PC-9 (cell line): ENCODE measurements at regions not wholly inside any gene's neighbourhood (a gene's known extent, or its start where the extent isn't known, plus 50 kb on each side); places are given as distances from the start of the nearest gene placed in this dataset.

ENCODE experiments used
- BruUV-seq: library from RNA; stranded (reverse); fragments of 400-500 nt; replicated peaks from 2 replicates; lab custom pipeline; 2021; lab: Mats Ljungman, UMichigan
- CTCF ChIA-PET: fragments of 300-600 bp; sonication (Branson Sonifier 250); formaldehyde crosslinking; loops from one replicate; lab custom pipeline; 2022; ENCODE audit warnings: antibody characterized with exemption; lab: Charles Lee
- POLR2A ChIA-PET: fragments of 300-600 bp; sonication (Branson Sonifier 250); formaldehyde crosslinking; loops from one replicate; lab custom pipeline; 2022; ENCODE audit warnings: antibody characterized with exemption; ENCODE audit not compliant: unreplicated experiment; lab: Charles Lee
- DNase-seq, 2 experiments: peaks; one replicate each; pipeline versions ENCODE4 v3.0.0 to v3.0.0-alpha.2; 2015 to 2022; ENCODE audit warnings: mixed read lengths in 1 of 2
- H2AFZ ChIP-seq: fragments of 200-600 bp; sonication (generic); 2 replicates; pipeline ENCODE4 v1.8.1; 2017; ENCODE audit warnings: antibody characterized with exemption
- H3F3A ChIP-seq: fragments of 200-600 bp; sonication (generic); 2 replicates; pipeline ENCODE4 v1.8.1; 2017; ENCODE audit warnings: antibody characterized with exemption, mild to moderate bottlenecking, low read depth; ENCODE audit not compliant: insufficient read depth
- H3K27ac ChIP-seq: fragments of 200-600 bp; sonication (generic); 2 replicates; pipeline ENCODE4 v1.6.1; 2016; ENCODE audit warnings: mixed run types
- H3K27me3 ChIP-seq: fragments of 200-600 bp; sonication (generic); 2 replicates; pipeline ENCODE4 v1.6.1; 2016; ENCODE audit warnings: low read depth, mixed run types; ENCODE audit not compliant: insufficient read depth
- H3K36me3 ChIP-seq: fragments of 200-600 bp; sonication (generic); 2 replicates; pipeline ENCODE4 v1.6.1; 2016; ENCODE audit warnings: low read depth, mixed run types
- H3K4me1 ChIP-seq: fragments of 200-600 bp; sonication (generic); replicated peaks from 2 replicates; pipeline ENCODE4 v1.6.1; 2016; ENCODE audit warnings: mixed run types; ENCODE audit not compliant: insufficient read depth
- H3K4me2 ChIP-seq: fragments of 200-600 bp; sonication (generic); 2 replicates; pipeline ENCODE4 v1.6.1; 2017; ENCODE audit warnings: mixed run types
- H3K4me3 ChIP-seq: fragments of 200-600 bp; sonication (generic); 2 replicates; pipeline ENCODE4 v1.6.1; 2016; ENCODE audit warnings: mixed run types
- H3K79me2 ChIP-seq: fragments of 200-600 bp; sonication (generic); 2 replicates; pipeline ENCODE4 v1.6.1; 2017; ENCODE audit warnings: low read depth, mixed run types
- H3K9me2 ChIP-seq: fragments of 200-600 bp; sonication (generic); 2 replicates; pipeline ENCODE4 v1.8.1; 2017; ENCODE audit warnings: mild to moderate bottlenecking; ENCODE audit not compliant: insufficient read depth
- H3K9me3 ChIP-seq: fragments of 200-600 bp; sonication (generic); 2 replicates; pipeline ENCODE4 v1.8.1; 2016; ENCODE audit warnings: low read depth; ENCODE audit not compliant: insufficient read depth
- H4K20me1 ChIP-seq: fragments of 200-600 bp; sonication (generic); 2 replicates; pipeline ENCODE4 v1.8.1; 2017; ENCODE audit not compliant: insufficient read depth
- EZH2 ChIP-seq: fragments of 200-600 bp; sonication (generic); IDR thresholded peaks from 2 replicates; pipeline ENCODE4 v1.8.0; 2017; ENCODE audit warnings: antibody characterized with exemption, low read depth
- intact Hi-C: fragments of 100-400 bp; cut with micrococcal nuclease; formaldehyde crosslinking; loops from one replicate; pipeline ENCODE4 v1.10.0; 2022; ENCODE audit not compliant: unreplicated experiment
- TF ChIP-seq, protein P1 (sequence below): fragments of 200-600 bp; sonication (generic); conservative IDR thresholded peaks from 2 replicates; pipeline ENCODE4 v1.6.1; 2017; ENCODE audit warnings: mixed run types, antibody characterized with exemption, mild to moderate bottlenecking, moderate library complexity

DNA sequence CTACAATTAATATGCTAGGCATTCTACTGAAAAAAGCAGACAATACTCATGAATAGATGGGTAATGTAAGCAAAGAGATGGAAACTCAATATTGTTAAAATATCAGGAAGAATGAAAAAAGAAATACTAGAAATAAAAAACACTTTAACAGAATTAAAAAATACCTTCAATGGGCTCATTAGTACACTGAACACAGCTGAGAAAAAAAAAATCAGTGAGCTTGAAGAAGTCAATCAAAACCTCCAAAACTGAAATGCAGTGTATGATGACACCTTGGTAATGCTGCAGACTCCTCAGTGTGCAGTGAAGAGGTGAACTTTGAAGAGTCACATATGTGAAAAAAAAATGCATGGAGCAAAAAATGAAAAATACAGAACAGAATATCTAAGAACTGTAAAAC is 227.2 kb downstream of the TMEM26 start:
- ChIA-PET POLR2A (no interaction called here), CTCF (no interaction called here)
- TF ChIP-seq, protein P1, sequence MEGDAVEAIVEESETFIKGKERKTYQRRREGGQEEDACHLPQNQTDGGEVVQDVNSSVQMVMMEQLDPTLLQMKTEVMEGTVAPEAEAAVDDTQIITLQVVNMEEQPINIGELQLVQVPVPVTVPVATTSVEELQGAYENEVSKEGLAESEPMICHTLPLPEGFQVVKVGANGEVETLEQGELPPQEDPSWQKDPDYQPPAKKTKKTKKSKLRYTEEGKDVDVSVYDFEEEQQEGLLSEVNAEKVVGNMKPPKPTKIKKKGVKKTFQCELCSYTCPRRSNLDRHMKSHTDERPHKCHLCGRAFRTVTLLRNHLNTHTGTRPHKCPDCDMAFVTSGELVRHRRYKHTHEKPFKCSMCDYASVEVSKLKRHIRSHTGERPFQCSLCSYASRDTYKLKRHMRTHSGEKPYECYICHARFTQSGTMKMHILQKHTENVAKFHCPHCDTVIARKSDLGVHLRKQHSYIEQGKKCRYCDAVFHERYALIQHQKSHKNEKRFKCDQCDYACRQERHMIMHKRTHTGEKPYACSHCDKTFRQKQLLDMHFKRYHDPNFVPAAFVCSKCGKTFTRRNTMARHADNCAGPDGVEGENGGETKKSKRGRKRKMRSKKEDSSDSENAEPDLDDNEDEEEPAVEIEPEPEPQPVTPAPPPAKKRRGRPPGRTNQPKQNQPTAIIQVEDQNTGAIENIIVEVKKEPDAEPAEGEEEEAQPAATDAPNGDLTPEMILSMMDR: no peak
- no peak for TF ChIP-seq EZH2
- Histone ChIP-seq H3F3A (no peaks in the 10 kb centered on the region), H3K9me3 (peaks cover 12% of the 10 kb centered on the region), H3K79me2 (no peaks in the 10 kb centered on the region), H4K20me1 (no peaks in the 10 kb centered on the region), H3K36me3 (no peaks in the 10 kb centered on the region), H3K27ac (no peak overlapping the region), H3K27me3 (no peaks in the 10 kb centered on the region), H3K9me2 (0 out of 2 replicates have a peak, but pooled peaks cover 2% of the 10 kb centered on the region), H3K4me2 (no peak overlapping the region), H3K4me1 (no peaks in the 10 kb centered on the region), H3K4me3 (no peak overlapping the region), H2AFZ (no peak overlapping the region)
- intact Hi-C loops: no loop called here
- DNase-seq: no peak
- BruUV-seq: no TSS peak

DNA sequence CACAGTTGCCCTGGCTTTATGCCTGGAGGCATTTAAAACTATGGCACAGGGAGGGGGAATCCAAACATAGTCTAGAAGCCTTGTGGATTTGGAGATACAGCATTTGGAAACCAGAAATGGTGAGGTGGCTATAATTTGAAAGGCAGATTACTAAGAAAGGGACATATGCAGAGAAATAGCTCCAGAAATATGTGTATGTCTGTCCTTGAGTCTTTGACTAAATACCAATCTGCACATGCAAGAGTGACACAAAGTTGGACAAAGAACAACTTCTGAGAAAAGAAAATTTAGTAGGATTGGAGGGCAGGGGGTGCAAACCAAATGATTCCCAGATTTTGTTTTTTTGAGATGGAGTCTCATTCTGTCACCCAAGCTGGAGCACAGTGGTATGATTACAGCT is 229.6 kb downstream of the TMEM26 start:
- Histone ChIP-seq H3K4me3 (no peak overlapping the region), H3K36me3 (no peaks in the 10 kb centered on the region), H2AFZ (no peak overlapping the region), H3K4me1 (no peaks in the 10 kb centered on the region), H3K4me2 (no peak overlapping the region), H4K20me1 (no peaks in the 10 kb centered on the region), H3K9me3 (peaks cover 12% of the 10 kb centered on the region), H3K9me2 (no peaks in the 10 kb centered on the region; the same call in 1 of the 2 replicates), H3K27me3 (no peaks in the 10 kb centered on the region), H3K27ac (no peak overlapping the region), H3K79me2 (no peaks in the 10 kb centered on the region), H3F3A (no peaks in the 10 kb centered on the region)
- BruUV-seq: no TSS peak
- TF ChIP-seq, protein P1: no peak
- DNase-seq: no peak
- intact Hi-C loops: no loop called here
- ChIA-PET POLR2A (no interaction called here), CTCF (no interaction called here)

DNA sequence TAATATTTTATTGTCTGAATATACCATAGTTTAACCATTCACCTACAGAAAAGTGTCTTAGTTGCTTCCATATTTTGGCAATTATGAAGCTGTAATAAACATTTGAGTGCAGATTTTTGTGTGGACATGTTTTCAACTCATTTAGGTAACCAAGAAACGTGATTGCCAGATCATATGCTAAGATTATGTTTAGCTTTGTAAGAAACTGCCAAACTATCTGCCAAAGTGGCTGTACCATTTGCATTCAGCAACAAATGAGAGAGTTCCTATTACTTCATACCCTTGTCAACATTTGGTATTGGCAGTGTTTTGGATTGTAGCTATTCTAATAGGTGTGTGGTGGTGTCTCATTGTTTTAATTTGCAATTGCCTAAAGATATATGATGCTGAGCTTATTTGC is 233.5 kb downstream of the TMEM26 start:
- ChIA-PET CTCF (interaction anchor here (0.6 kb wide), 1 partner anchor 399 kb away, joined by 3 read pairs; no protein-coding TSS in a partner anchor), POLR2A (no interaction called here)
- Histone ChIP-seq H3K4me3 (no peak overlapping the region), H3F3A (no peaks in the 10 kb centered on the region), H3K9me2 (no peaks in the 10 kb centered on the region; the same call in 1 of the 2 replicates), H3K36me3 (no peaks in the 10 kb centered on the region), H2AFZ (no peak overlapping the region), H3K27me3 (no peaks in the 10 kb centered on the region), H3K27ac (no peak overlapping the region), H4K20me1 (no peaks in the 10 kb centered on the region), H3K79me2 (no peaks in the 10 kb centered on the region), H3K4me2 (no peak overlapping the region), H3K9me3 (no peaks in the 10 kb centered on the region), H3K4me1 (no peaks in the 10 kb centered on the region)
- DNase-seq: no peak
- no peak for TF ChIP-seq EZH2
- TF ChIP-seq, protein P1: no peak
- intact Hi-C loops: no loop called here
- BruUV-seq: no TSS peak
